Endothelial cell of umbilical vein (primary cell): ENCODE measurements at regions not wholly inside any gene's neighbourhood (a gene's known extent, or its start where the extent isn't known, plus 50 kb on each side); places are given as distances from the start of the nearest gene placed in this dataset.

ENCODE experiments used
- BruUV-seq: library from RNA; stranded (reverse); fragments of 400-500 nt; replicated peaks from 2 replicates; lab custom pipeline; 2021; lab: Mats Ljungman, UMichigan
- CTCF ChIA-PET: fragments of 300-600, 350-600 bp; sonication (Branson Sonifier 250); formaldehyde crosslinking; loops from one replicate; lab custom pipeline; 2021; ENCODE audit warnings: antibody characterized with exemption, inconsistent platforms; lab: Charles Lee
- POLR2A ChIA-PET: fragments of 300-600, 350-600 bp; sonication (Branson Sonifier 250); formaldehyde crosslinking; loops from one replicate; lab custom pipeline; 2021; ENCODE audit warnings: antibody characterized with exemption, inconsistent platforms; lab: Charles Lee
- DNase-seq: peaks from one replicate; pipeline ENCODE4 v3.0.0-alpha.2; 2011; ENCODE audit warnings: low read depth, low spot score
- FAIRE-seq: peaks from 2 replicates; lab custom pipeline; 2011; peaks lifted over from hg19 to GRCh38; lab: Jason Lieb, UNC
- H2AFZ ChIP-seq: 2 replicates; pipeline ENCODE4 v1.6.0; 2012; ENCODE audit warnings: low read depth, low read length, control low read depth, inconsistent platforms
- H3K27ac ChIP-seq: 2 replicates; pipeline ENCODE4 v1.5.1; 2011; ENCODE audit warnings: low read depth, mild to moderate bottlenecking, control low read depth, low read length, moderate library complexity; ENCODE audit not compliant: insufficient read depth
- H3K27me3 ChIP-seq, 2 experiments: 2 replicates each; pipeline versions ENCODE4 v1.6.0 to v1.6.1; 2011; ENCODE audit warnings: low read length in 2 of 2, mixed read lengths in 1 of 2; ENCODE audit not compliant: control insufficient read depth in 2 of 2, insufficient read depth in 2 of 2
- H3K36me3 ChIP-seq, 2 experiments: 2 replicates in 1 of 2; 3 replicates in 1 of 2; pipeline ENCODE4 v1.5.1; 2011; ENCODE audit warnings: low read length in 2 of 2, mild to moderate bottlenecking in 1 of 2, moderate library complexity in 1 of 2; ENCODE audit not compliant: control insufficient read depth in 2 of 2, insufficient read depth in 2 of 2; ENCODE audit errors: extremely low read depth in 1 of 2
- H3K4me1 ChIP-seq: 3 replicates; pipeline ENCODE4 v1.5.1; 2011; ENCODE audit warnings: mild to moderate bottlenecking, low read length; ENCODE audit not compliant: control insufficient read depth, insufficient read depth; ENCODE audit errors: extremely low read depth
- H3K4me2 ChIP-seq: 2 replicates; pipeline ENCODE4 v1.6.1; 2011; ENCODE audit warnings: low read length, control low read depth, mixed read lengths; ENCODE audit not compliant: insufficient read depth
- H3K4me3 ChIP-seq, 3 experiments: fragments of 200-600 bp in 1 of 3; sonication (generic), shearing (Covaris generic) in 1 of 3; replicated peaks in 1 of 3; 2 replicates each; pipeline ENCODE4 v1.5.1; 2011 to 2016; ENCODE audit warnings: control low read depth in 3 of 3, low read length in 3 of 3, mild to moderate bottlenecking in 2 of 3, inconsistent platforms in 1 of 3, low read depth in 1 of 3, moderate library complexity in 1 of 3; ENCODE audit not compliant: insufficient read depth in 1 of 3
- H3K79me2 ChIP-seq: 2 replicates; pipeline ENCODE4 v1.6.0; 2012; ENCODE audit warnings: low read length, inconsistent platforms; ENCODE audit not compliant: control insufficient read depth, insufficient read depth
- H3K9ac ChIP-seq: replicated peaks from 2 replicates; pipeline ENCODE3; 2011; ENCODE audit warnings: low read length, control low read depth; ENCODE audit not compliant: insufficient read depth; ENCODE audit errors: extremely low read depth
- H3K9me1 ChIP-seq: replicated peaks from 3 replicates; pipeline ENCODE4 v1.6.0; 2011; ENCODE audit warnings: mild to moderate bottlenecking, low read length; ENCODE audit not compliant: control insufficient read depth, insufficient read depth; ENCODE audit errors: extremely low read depth
- H3K9me3 ChIP-seq: replicated peaks from 2 replicates; pipeline ENCODE4 v1.5.1; 2012; ENCODE audit warnings: low read length, inconsistent platforms; ENCODE audit not compliant: control insufficient read depth, insufficient read depth
- H4K20me1 ChIP-seq: replicated peaks from 2 replicates; pipeline ENCODE3; 2011; ENCODE audit warnings: mild to moderate bottlenecking, low read length; ENCODE audit not compliant: control insufficient read depth, insufficient read depth; ENCODE audit errors: extremely low read depth
- CTCF ChIP-seq, 2 donors: IDR thresholded peaks; 1 replicate in 1 of 2; 2 replicates in 1 of 2; pipeline ENCODE4 v1.5.1; 2011; ENCODE audit warnings: low read length in 2 of 2, mild to moderate bottlenecking in 2 of 2, moderate library complexity in 2 of 2, control low read depth in 1 of 2, inconsistent platforms in 1 of 2, low read depth in 1 of 2; ENCODE audit not compliant: insufficient read depth in 1 of 2; ENCODE audit errors: extremely low read depth in 1 of 2
- EZH2 ChIP-seq: IDR thresholded peaks from 2 replicates; pipeline ENCODE4 v1.6.1; 2012; ENCODE audit warnings: borderline replicate concordance, low read depth, mild to moderate bottlenecking, moderate library complexity, low read length, inconsistent platforms; ENCODE audit not compliant: severe bottlenecking
- FOS ChIP-seq: IDR thresholded peaks from 2 replicates; pipeline ENCODE4 v1.6.1; 2011; ENCODE audit warnings: mild to moderate bottlenecking, low read length, moderate library complexity, borderline replicate concordance; ENCODE audit not compliant: insufficient read depth
- GATA2 ChIP-seq: IDR thresholded peaks from 2 replicates; pipeline ENCODE4 v1.7.0; 2011; ENCODE audit warnings: low read depth, mild to moderate bottlenecking, moderate library complexity, mixed read lengths, low read length; ENCODE audit not compliant: insufficient read length, insufficient read depth
- JUN ChIP-seq: IDR thresholded peaks from 2 replicates; pipeline ENCODE4 v1.6.1; 2011; ENCODE audit warnings: borderline replicate concordance, low read depth; ENCODE audit not compliant: insufficient read length, insufficient read depth
- MAX ChIP-seq: IDR thresholded peaks from 2 replicates; pipeline ENCODE4 v1.6.1; 2011; ENCODE audit not compliant: insufficient read depth, insufficient read length
- MYC ChIP-seq: IDR thresholded peaks from one replicate; pipeline ENCODE4 v1.6.1; 2011; ENCODE audit warnings: mild to moderate bottlenecking, low read depth, low read length
- POLR2A ChIP-seq: IDR thresholded peaks from 2 replicates; pipeline ENCODE4 v1.6.1; 2012; ENCODE audit warnings: low read depth, mild to moderate bottlenecking, control low read depth, low read length
- POLR2AphosphoS5 ChIP-seq: IDR thresholded peaks from 2 replicates; pipeline ENCODE4 v1.6.1; 2012; ENCODE audit warnings: low read depth, mild to moderate bottlenecking, control low read depth, low read length, moderate library complexity; ENCODE audit not compliant: insufficient read depth
- dilution Hi-C: fragments of 300-500 bp; cut with MboI; formaldehyde crosslinking; loops from one replicate; pipeline ENCODE4 v1.15.0; 2019; ENCODE audit warnings: low sequenced_read_pairs; ENCODE audit not compliant: extremely low pct_ligation_motif_present
- intact Hi-C: fragments of 100-400 bp; cut with micrococcal nuclease; formaldehyde crosslinking; loops from one replicate; pipeline ENCODE4 v1.10.0; 2022

GRCh38 chr2:17427401-17427800 is 90.8 kb downstream of the RAD51AP2 start:
- dilution Hi-C loops (no loop called here), intact Hi-C loops (no loop called here)

More at GRCh38 chr2:17427401-17427800, 90.8 kb downstream of the RAD51AP2 start:
- no peak for FAIRE-seq
- H4K20me1 ChIP-seq = no peaks in the 10 kb centered on the region
- H3K27ac ChIP-seq = no peak overlapping the region
- TF ChIP-seq POLR2AphosphoS5 (no peak), JUN (no peak), MYC (no peak), EZH2 (no peak), FOS (no peak), CTCF (IDR thresholded peaks at IDR 0.05; ENCODE audit: extremely low read depth in 1 of 2, insufficient read depth in 1 of 2, low read depth in 1 of 2, low read length in 2 of 2) (no peak), POLR2A (no peak), MAX (no peak), GATA2 (no peak)
- POLR2A ChIA-PET = no interaction called here
- H3K27me3 ChIP-seq = no peaks in the 10 kb centered on the region
- no peaks in the 10 kb centered on the region for H3K36me3 ChIP-seq
- no peaks in the 10 kb centered on the region for H3K4me1 ChIP-seq
- no peaks in the 10 kb centered on the region for H3K9me3 ChIP-seq
- DNase-seq = no peak
- H3K4me2 ChIP-seq = no peak overlapping the region
- CTCF ChIA-PET = no interaction called here
- H3K79me2 ChIP-seq = no peaks in the 10 kb centered on the region
- H3K9me1 ChIP-seq = no peaks in the 10 kb centered on the region
- H2AFZ ChIP-seq = no peak overlapping the region
- BruUV-seq = no TSS peak
- no peak overlapping the region for H3K9ac ChIP-seq
- H3K4me3 ChIP-seq = no peak overlapping the region
